Ectodermal cell (in vitro differentiated cells): ENCODE measurements at regions not wholly inside any gene's neighbourhood (a gene's known extent, or its start where the extent isn't known, plus 50 kb on each side); places are given as distances from the start of the nearest gene placed in this dataset.

ENCODE experiments used
- H3K27ac ChIP-seq: 2 replicates; pipeline ENCODE4 v1.7.0; 2013; ENCODE audit warnings: mild to moderate bottlenecking, low read depth, low read length; ENCODE audit not compliant: insufficient read depth, poor library complexity, severe bottlenecking
- H3K27me3 ChIP-seq: 2 replicates; pipeline ENCODE4 v1.7.0; 2013; ENCODE audit warnings: mild to moderate bottlenecking, low read length; ENCODE audit not compliant: insufficient read depth, control insufficient read depth, poor library complexity, severe bottlenecking
- H3K36me3 ChIP-seq: one replicate; pipeline ENCODE4 v1.7.0; 2013; ENCODE audit warnings: low read length; ENCODE audit not compliant: control insufficient read depth, insufficient read depth
- H3K4me1 ChIP-seq: one replicate; pipeline ENCODE4 v1.7.0; 2013; ENCODE audit warnings: low read length; ENCODE audit not compliant: control insufficient read depth, insufficient read depth
- H3K4me3 ChIP-seq: 2 replicates; pipeline ENCODE4 v1.7.0; 2013; ENCODE audit warnings: low read depth, low read length, control low read depth; ENCODE audit not compliant: insufficient read depth
- H3K9me3 ChIP-seq: 2 replicates; pipeline ENCODE4 v1.7.0; 2013; ENCODE audit warnings: mild to moderate bottlenecking, low read length, moderate library complexity; ENCODE audit not compliant: control insufficient read depth
- WGBS, 2 experiments: methylation state at CpG; one replicate each; pipeline ENCODE4 v1.1.7; 2013; ENCODE audit warnings: missing lambda C conversion rate in 2 of 2; 5-methylcytosine and 5-hydroxymethylcytosine counted together

GRCh38 chr5:23316060-23316591 lies 191.3 kb upstream of the PRDM9 start:
- Histone ChIP-seq H3K27ac (peak overlapping the region; percentile 47), H3K36me3 (no peaks in the 10 kb centered on the region), H3K9me3 (no peaks in the 10 kb centered on the region), H3K4me1 (no peaks in the 10 kb centered on the region), H3K27me3 (no peaks in the 10 kb centered on the region), H3K4me3 (no peak overlapping the region)
- 11 to 19% methylated on average over 1 of the region's 1 CpG for WGBS, 2 experiments

- Histone ChIP-seq H3K27me3 (no peaks in the 10 kb centered on the region), H3K4me1 (no peaks in the 10 kb centered on the region), H3K27ac (no peak overlapping the region), H3K36me3 (no peaks in the 10 kb centered on the region), H3K9me3 (no peaks in the 10 kb centered on the region), H3K4me3 (no peak overlapping the region)
- 84 to 91% methylated on average over 3 of the region's 3 CpGs for WGBS, 2 experiments
Observed at GRCh38 chr5:23314827-23315226, 192.6 kb upstream of the PRDM9 start.

GRCh38 chr5:23305055-23305454 lies 202.4 kb upstream of the PRDM9 start:
- Histone ChIP-seq H3K9me3 (no peaks in the 10 kb centered on the region), H3K27me3 (no peaks in the 10 kb centered on the region), H3K27ac (no peak overlapping the region), H3K36me3 (no peaks in the 10 kb centered on the region), H3K4me1 (no peaks in the 10 kb centered on the region), H3K4me3 (no peak overlapping the region)
- WGBS, 2 experiments, result 93 to 96% methylated on average over 13 of the region's 13 CpGs

GRCh38 chr5:23303836-23304235 lies 203.6 kb upstream of the PRDM9 start:
- Histone ChIP-seq H3K4me3 (no peak overlapping the region), H3K9me3 (no peaks in the 10 kb centered on the region), H3K27ac (no peak overlapping the region), H3K27me3 (no peaks in the 10 kb centered on the region), H3K4me1 (no peaks in the 10 kb centered on the region), H3K36me3 (no peaks in the 10 kb centered on the region)
- 95 to 96% methylated on average over 18 of the region's 18 CpGs for WGBS, 2 experiments

- Histone ChIP-seq H3K36me3 (no peaks in the 10 kb centered on the region), H3K27me3 (no peaks in the 10 kb centered on the region), H3K27ac (no peak overlapping the region), H3K4me3 (no peak overlapping the region), H3K4me1 (no peaks in the 10 kb centered on the region), H3K9me3 (no peaks in the 10 kb centered on the region)
- WGBS, 2 experiments, result 93 to 94% methylated on average over 6 of the region's 6 CpGs
Observed at GRCh38 chr5:23303435-23303834, 204.0 kb upstream of the PRDM9 start.

- no peak overlapping the region for H3K27ac ChIP-seq
- 86 to 100% methylated on average over 1 of the region's 1 CpG for WGBS, 2 experiments
- H3K27me3 ChIP-seq, result no peaks in the 10 kb centered on the region
- H3K9me3 ChIP-seq, result no peaks in the 10 kb centered on the region
- no peak overlapping the region for H3K4me3 ChIP-seq
- H3K36me3 ChIP-seq, result no peaks in the 10 kb centered on the region
- no peaks in the 10 kb centered on the region for H3K4me1 ChIP-seq
Observed at GRCh38 chr5:23302438-23302837, 205.0 kb upstream of the PRDM9 start.

- no peak overlapping the region for H3K27ac ChIP-seq
- 93% methylated on average over 2 of the region's 2 CpGs for WGBS, 2 experiments
- no peak overlapping the region for H3K4me3 ChIP-seq
- H3K36me3 ChIP-seq, result no peaks in the 10 kb centered on the region
- no peaks in the 10 kb centered on the region for H3K4me1 ChIP-seq
- H3K27me3 ChIP-seq, result no peaks in the 10 kb centered on the region
- H3K9me3 ChIP-seq, result no peaks in the 10 kb centered on the region
Observed at GRCh38 chr5:23289162-23289561, 218.2 kb upstream of the PRDM9 start.

- Histone ChIP-seq H3K4me1 (no peaks in the 10 kb centered on the region), H3K36me3 (no peaks in the 10 kb centered on the region), H3K27me3 (no peaks in the 10 kb centered on the region), H3K9me3 (no peaks in the 10 kb centered on the region), H3K27ac (no peak overlapping the region), H3K4me3 (no peak overlapping the region)
- WGBS, 2 experiments, result 100% methylated on average over 1 of the region's 2 CpGs; no CpG with 5 or more reads in 1 of the 2 experiments
Observed at GRCh38 chr5:23284656-23285055, 222.8 kb upstream of the PRDM9 start.

GRCh38 chr5:23274171-23274570 lies 233.2 kb upstream of the PRDM9 start:
- Histone ChIP-seq H3K27ac (no peak overlapping the region), H3K4me3 (no peak overlapping the region), H3K36me3 (no peaks in the 10 kb centered on the region), H3K27me3 (no peaks in the 10 kb centered on the region), H3K4me1 (no peaks in the 10 kb centered on the region), H3K9me3 (no peaks in the 10 kb centered on the region)
- WGBS, 2 experiments, result 96 to 100% methylated on average over 2 to 3 of the region's 3 CpGs

GRCh38 chr5:23269981-23270380 lies 237.4 kb upstream of the PRDM9 start:
- no peaks in the 10 kb centered on the region for H3K9me3 ChIP-seq

GRCh38 chr5:23268136-23268535 lies 239.3 kb upstream of the PRDM9 start:
- Histone ChIP-seq H3K9me3 (no peaks in the 10 kb centered on the region), H3K36me3 (no peaks in the 10 kb centered on the region), H3K4me1 (no peaks in the 10 kb centered on the region), H3K27me3 (no peaks in the 10 kb centered on the region), H3K4me3 (no peak overlapping the region), H3K27ac (no peak overlapping the region)
- 94 to 95% methylated on average over 8 to 10 of the region's 10 CpGs for WGBS, 2 experiments

More at GRCh38 chr5:23269981-23270380, 237.4 kb upstream of the PRDM9 start:
- Histone ChIP-seq H3K4me1 (no peaks in the 10 kb centered on the region), H3K36me3 (no peaks in the 10 kb centered on the region), H3K27me3 (no peaks in the 10 kb centered on the region), H3K27ac (no peak overlapping the region), H3K4me3 (no peak overlapping the region)
- 97 to 100% methylated on average over 1 to 2 of the region's 2 CpGs for WGBS, 2 experiments
